H1 (cell line): ENCODE measurements at regions not wholly inside any gene's neighbourhood (a gene's known extent, or its start where the extent isn't known, plus 50 kb on each side); places are given as distances from the start of the nearest gene placed in this dataset.

Experiments
- CTCF ChIA-PET: fragments of 300-600 bp; sonication (Branson Sonifier 250); formaldehyde crosslinking; loops from one replicate; lab custom pipeline; 2021; ENCODE audit not compliant: partially characterized antibody; lab: Charles Lee
- POLR2A ChIA-PET: fragments of 300-600 bp; sonication (Branson Sonifier 250); formaldehyde crosslinking; loops from one replicate; lab custom pipeline; 2021; ENCODE audit warnings: inconsistent platforms; ENCODE audit not compliant: partially characterized antibody; lab: Charles Lee
- DNase-seq, 2 experiments: peaks; one replicate each; pipeline versions ENCODE4 v3.0.0 to v3.0.0-alpha.2; 2010 to 2022; ENCODE audit warnings: low spot score in 2 of 2, low read depth in 1 of 2, mixed read lengths in 1 of 2
- FAIRE-seq: peaks from 2 replicates; lab custom pipeline; 2011; peaks lifted over from hg19 to GRCh38; lab: Jason Lieb, UNC
- H2AFZ ChIP-seq: 2 replicates; pipeline ENCODE4 v1.8.1; 2012; ENCODE audit warnings: low read length, inconsistent platforms
- H2AK5ac ChIP-seq: 2 replicates; pipeline ENCODE4 v1.6.1; 2013; ENCODE audit warnings: low read depth, low read length
- H2BK120ac ChIP-seq: replicated peaks from 2 replicates; pipeline ENCODE3; 2013; ENCODE audit warnings: low read depth, low read length, inconsistent platforms
- H2BK12ac ChIP-seq: 2 replicates; pipeline ENCODE4 v1.6.1; 2013; ENCODE audit warnings: low read depth, low read length
- H2BK15ac ChIP-seq: 2 replicates; pipeline ENCODE4 v1.6.1; 2013; ENCODE audit warnings: low read length
- H2BK20ac ChIP-seq: 2 replicates; pipeline ENCODE4 v1.6.1; 2013; ENCODE audit warnings: low read length
- H2BK5ac ChIP-seq: 2 replicates; pipeline ENCODE4 v1.6.1; 2013; ENCODE audit warnings: low read depth, low read length
- H3K14ac ChIP-seq: 2 replicates; pipeline ENCODE4 v1.6.1; 2013; ENCODE audit warnings: inconsistent platforms; ENCODE audit not compliant: insufficient read length
- H3K18ac ChIP-seq: 2 replicates; pipeline ENCODE4 v1.6.1; 2013; ENCODE audit warnings: low read length; ENCODE audit errors: extremely low read depth
- H3K23ac ChIP-seq: 2 replicates; pipeline ENCODE4 v1.6.1; 2013; ENCODE audit warnings: inconsistent platforms; ENCODE audit not compliant: insufficient read length
- H3K23me2 ChIP-seq: 2 replicates; pipeline ENCODE4 v1.6.1; 2013; ENCODE audit warnings: low read depth, low read length
- H3K27ac ChIP-seq: 2 replicates; pipeline ENCODE4 v1.6.1; 2011; ENCODE audit warnings: low read depth, low read length, inconsistent platforms
- H3K27me3 ChIP-seq, 4 experiments: replicated peaks in 1 of 4; 1 replicate in 1 of 4; 2 replicates in 3 of 4; pipeline versions ENCODE4 v1.6.1 to v1.8.1; 2011 to 2013; ENCODE audit warnings: low read length in 3 of 4, mild to moderate bottlenecking in 3 of 4, inconsistent platforms in 2 of 4, mixed read lengths in 2 of 4, moderate library complexity in 1 of 4; ENCODE audit not compliant: control insufficient read depth in 3 of 4, insufficient read depth in 3 of 4; ENCODE audit errors: extremely low read depth in 1 of 4
- H3K36me3 ChIP-seq, 4 experiments: 2 replicates each; pipeline versions ENCODE4 v1.6.1 to v1.8.1; 2011 to 2013; ENCODE audit warnings: mild to moderate bottlenecking in 4 of 4, low read length in 3 of 4, moderate library complexity in 2 of 4, control low read depth in 1 of 4, inconsistent platforms in 1 of 4; ENCODE audit not compliant: insufficient read depth in 4 of 4, control insufficient read depth in 2 of 4
- H3K4ac ChIP-seq: replicated peaks from 2 replicates; pipeline ENCODE3; 2013; ENCODE audit warnings: low read length, low read depth, mixed read lengths, inconsistent platforms; ENCODE audit not compliant: insufficient read length
- H3K4me1 ChIP-seq, 4 experiments: replicated peaks in 1 of 4; 1 replicate in 1 of 4; 2 replicates in 3 of 4; pipeline versions ENCODE4 v1.6.1 to v1.8.1; 2011 to 2013; ENCODE audit warnings: low read length in 3 of 4, inconsistent platforms in 2 of 4, mixed read lengths in 1 of 4; ENCODE audit not compliant: insufficient read depth in 4 of 4, control insufficient read depth in 3 of 4
- H3K4me2 ChIP-seq, 2 experiments: 2 replicates each; pipeline versions ENCODE4 v1.6.1 to v1.8.1; 2011 to 2013; ENCODE audit warnings: low read depth in 2 of 2, low read length in 2 of 2, control low read depth in 1 of 2, inconsistent platforms in 1 of 2, mild to moderate bottlenecking in 1 of 2; ENCODE audit not compliant: insufficient read depth in 1 of 2
- H3K4me3 ChIP-seq, 4 experiments: fragments of 200-600, 300-600 bp in 1 of 4; sonication (generic), shearing (Covaris generic), sonication (Bioruptor Twin) in 1 of 4; 2 replicates each; pipeline versions ENCODE4 v1.5.1 to v1.8.1; 2011 to 2016; ENCODE audit warnings: low read length in 4 of 4, low read depth in 3 of 4, control low read depth in 2 of 4, inconsistent platforms in 2 of 4, mild to moderate bottlenecking in 2 of 4, mixed read lengths in 1 of 4, moderate library complexity in 1 of 4; ENCODE audit not compliant: insufficient read depth in 2 of 4; ENCODE audit errors: extremely low read depth in 1 of 4
- H3K56ac ChIP-seq: replicated peaks from 2 replicates; pipeline ENCODE3; 2013; ENCODE audit warnings: low read depth, mild to moderate bottlenecking, mixed read lengths, low read length, inconsistent platforms; ENCODE audit not compliant: insufficient read length
- H3K79me1 ChIP-seq: 2 replicates; pipeline ENCODE4 v1.6.1; 2013; ENCODE audit warnings: low read depth, low read length, control low read depth
- H3K79me2 ChIP-seq, 2 experiments: 2 replicates each; pipeline versions ENCODE4 v1.6.1 to v1.8.1; 2012 to 2013; ENCODE audit warnings: low read length in 2 of 2, mild to moderate bottlenecking in 2 of 2, inconsistent platforms in 1 of 2; ENCODE audit not compliant: insufficient read depth in 2 of 2, control insufficient read depth in 1 of 2
- H3K9ac ChIP-seq, 4 experiments: replicated peaks in 1 of 4; 1 replicate in 1 of 4; 2 replicates in 3 of 4; pipeline versions ENCODE4 v1.6.1 to v1.8.1; 2011 to 2013; ENCODE audit warnings: low read depth in 3 of 4, low read length in 3 of 4, control low read depth in 2 of 4, mild to moderate bottlenecking in 2 of 4, moderate library complexity in 2 of 4, inconsistent platforms in 1 of 4; ENCODE audit errors: extremely low read depth in 1 of 4
- H3K9me3 ChIP-seq, 2 experiments: 2 replicates each; pipeline versions ENCODE4 v1.6.1 to v1.8.1; 2012 to 2013; ENCODE audit warnings: mild to moderate bottlenecking in 2 of 2, moderate library complexity in 2 of 2, control low read depth in 1 of 2, inconsistent platforms in 1 of 2, low read depth in 1 of 2, low read length in 1 of 2, mixed read lengths in 1 of 2; ENCODE audit not compliant: insufficient read depth in 2 of 2
- H4K20me1 ChIP-seq, 2 experiments: replicated peaks in 1 of 2; 2 replicates each; pipeline versions ENCODE3 to v1.8.1; 2011 to 2013; ENCODE audit warnings: inconsistent platforms in 2 of 2, low read length in 2 of 2, mild to moderate bottlenecking in 1 of 2; ENCODE audit not compliant: insufficient read depth in 2 of 2, control insufficient read depth in 1 of 2
- H4K5ac ChIP-seq: 2 replicates; pipeline ENCODE4 v1.6.1; 2013; ENCODE audit warnings: low read length, low read depth, mixed read lengths, inconsistent platforms; ENCODE audit not compliant: insufficient read length
- H4K8ac ChIP-seq: 2 replicates; pipeline ENCODE4 v1.8.0; 2013; ENCODE audit warnings: mild to moderate bottlenecking, moderate library complexity, low read length, inconsistent platforms; ENCODE audit not compliant: insufficient read depth; ENCODE audit errors: extremely low read depth
- H4K91ac ChIP-seq: replicated peaks from 2 replicates; pipeline ENCODE3; 2013; ENCODE audit warnings: low read length, mixed read lengths, inconsistent platforms; ENCODE audit not compliant: insufficient read length
- POLR2AphosphoS5 ChIP-seq: IDR thresholded peaks from 2 replicates; pipeline ENCODE4 v1.6.1; 2011; ENCODE audit warnings: low read depth, low read length
- RFX5 ChIP-seq: IDR thresholded peaks from 2 replicates; pipeline ENCODE4 v1.6.1; 2011; ENCODE audit warnings: low read depth, low read length, improper control_type of control experiment, borderline replicate concordance
- WGBS, 2 experiments: shearing (Covaris generic) in 1 of 2; methylation state at CpG; one replicate each; pipeline versions ENCODE4 v1.1.6 to v1.1.7; 2013 to 2015; ENCODE audit warnings: low lambda C conversion rate in 2 of 2, mixed read lengths in 2 of 2, inconsistent platforms in 1 of 2, low coverage in 1 of 2, missing lambda C conversion rate in 1 of 2; ENCODE audit not compliant: insufficient replicate concordance in 2 of 2, insufficient coverage in 1 of 2, insufficient read length in 1 of 2; ENCODE audit errors: extremely low coverage in 1 of 2, missing lambda C conversion rate in 1 of 2; 5-methylcytosine and 5-hydroxymethylcytosine counted together

GRCh38 chr2:41626936-41627335 lies 420.9 kb upstream of the PKDCC start:
- H3K9ac ChIP-seq, result no peak overlapping the region
- no peak overlapping the region for H3K27ac ChIP-seq
- H2BK12ac ChIP-seq, result no peak overlapping the region
- CTCF ChIA-PET, result no interaction called here
- H2BK15ac ChIP-seq, result no peak overlapping the region
- no peak overlapping the region for H3K4ac ChIP-seq
- FAIRE-seq (no peak), DNase-seq (no peak)
- no peak overlapping the region for H2AK5ac ChIP-seq
- no peaks in the 10 kb centered on the region for H3K36me3 ChIP-seq
- H2AFZ ChIP-seq, result no peak overlapping the region
- H3K23me2 ChIP-seq, result no peaks in the 10 kb centered on the region
- WGBS, 2 experiments, result 87% methylated on average over 2 of the region's 2 CpGs; no CpG with 5 or more reads in 1 of the 2 experiments
- TF ChIP-seq POLR2AphosphoS5, result no peak
- no peak for TF ChIP-seq RFX5
- H3K4me1 ChIP-seq, result no peaks in the 10 kb centered on the region
- H3K4me3 ChIP-seq, result no peak overlapping the region
- H3K14ac ChIP-seq, result no peak overlapping the region
- H3K9me3 ChIP-seq, result no peaks in the 10 kb centered on the region
- no peak overlapping the region for H3K18ac ChIP-seq
- no peak overlapping the region for H2BK20ac ChIP-seq
- POLR2A ChIA-PET, result no interaction called here
- no peak overlapping the region for H2BK5ac ChIP-seq
- no peak overlapping the region for H3K56ac ChIP-seq
- no peak overlapping the region for H4K5ac ChIP-seq
- no peak overlapping the region for H4K91ac ChIP-seq
- no peak overlapping the region for H3K4me2 ChIP-seq
- H4K20me1 ChIP-seq, result no peaks in the 10 kb centered on the region
- H2BK120ac ChIP-seq, result no peak overlapping the region
- H3K27me3 ChIP-seq, result no peaks in the 10 kb centered on the region
- H4K8ac ChIP-seq, result no peak overlapping the region
- H3K79me2 ChIP-seq, result no peaks in the 10 kb centered on the region
- no peaks in the 10 kb centered on the region for H3K79me1 ChIP-seq
- H3K23ac ChIP-seq, result no peak overlapping the region
